HS-5 (cell line): ENCODE measurements at regions not wholly inside any gene's neighbourhood (a gene's known extent, or its start where the extent isn't known, plus 50 kb on each side); places are given as distances from the start of the nearest gene placed in this dataset.
"Not testable (repeated sequence)": the region's sequence is repeated elsewhere in the genome, so short reads cannot be mapped to it uniquely, and the experiment has no call there.

Experiments
- DNase-seq: peaks from one replicate; pipeline ENCODE4 v3.0.0-alpha.2; 2012; ENCODE audit warnings: low read depth

DNA sequence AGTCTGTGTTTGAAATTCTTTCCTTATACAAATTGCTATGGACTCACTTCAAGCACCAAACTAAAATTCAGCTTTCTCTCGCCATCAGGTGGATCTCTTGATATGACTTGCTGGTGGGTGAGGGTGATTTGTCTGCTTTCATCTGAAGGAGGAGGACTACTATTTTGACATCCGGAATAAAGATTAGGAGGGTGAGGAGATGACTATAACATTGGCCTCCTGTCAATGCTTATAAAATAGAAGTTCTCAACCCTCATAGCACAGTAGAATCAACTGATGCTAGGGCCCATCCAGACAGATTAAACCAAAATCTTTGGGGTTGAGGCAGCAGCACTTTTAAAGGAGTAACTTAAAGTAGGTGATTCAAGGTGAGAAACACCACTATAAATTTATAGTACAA lies 120.4 kb upstream of the DNAJC10 start:
- DNase-seq = no peak

DNA sequence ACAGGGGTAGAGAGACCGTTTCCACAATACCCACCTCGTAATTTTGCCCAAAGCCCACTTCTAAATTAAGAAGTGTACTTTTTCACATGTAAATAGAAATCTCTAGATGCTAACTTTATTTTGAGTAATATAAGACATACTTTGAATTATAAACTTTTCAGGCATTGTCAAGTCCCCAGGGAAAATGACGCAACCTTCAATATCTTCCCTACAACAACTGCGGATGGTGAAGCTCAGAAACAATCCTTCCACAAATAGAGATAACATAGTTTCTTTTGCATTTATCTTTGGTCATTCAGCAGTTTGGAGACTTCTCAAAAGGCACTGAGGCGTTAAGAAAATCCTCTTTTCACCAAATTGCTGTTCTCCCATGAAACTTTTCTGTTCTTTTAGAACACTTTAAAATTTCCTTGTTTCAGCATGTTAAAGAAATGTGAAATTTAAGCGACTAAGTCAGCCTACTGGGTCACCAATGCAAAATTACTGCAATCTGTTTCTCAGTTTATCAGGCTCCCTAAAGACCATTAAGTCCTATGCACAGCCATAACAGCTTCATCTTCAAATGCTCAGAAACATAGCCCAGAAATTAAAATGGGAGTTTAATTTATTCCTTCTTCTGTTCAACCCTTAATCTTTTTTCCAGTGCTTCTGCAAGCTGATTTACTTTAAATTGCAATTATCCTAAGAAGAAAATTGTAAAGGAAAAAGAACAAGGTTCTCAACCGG lies 118.3 kb upstream of the DNAJC10 start:
- DNase-seq = no peak

DNA sequence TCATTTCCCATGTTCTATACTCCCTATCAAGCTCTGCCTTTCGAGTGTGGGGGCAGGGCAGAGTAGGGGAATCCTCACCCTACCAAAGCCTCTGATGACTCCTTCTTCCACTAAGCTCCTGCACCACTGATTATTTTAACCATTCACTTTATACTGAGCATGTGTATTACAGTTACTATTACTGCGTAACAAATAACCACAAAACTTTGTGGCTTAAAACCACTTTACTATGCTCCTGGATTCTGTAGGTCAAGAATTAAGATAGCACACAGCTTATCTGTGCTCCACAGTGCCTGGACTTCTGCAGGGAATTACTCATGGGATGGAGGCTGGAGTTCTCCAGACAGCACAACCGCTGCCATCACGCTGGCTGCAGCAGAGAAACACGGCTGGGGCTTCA lies 117.4 kb upstream of the DNAJC10 start:
- DNase-seq = no peak

DNA sequence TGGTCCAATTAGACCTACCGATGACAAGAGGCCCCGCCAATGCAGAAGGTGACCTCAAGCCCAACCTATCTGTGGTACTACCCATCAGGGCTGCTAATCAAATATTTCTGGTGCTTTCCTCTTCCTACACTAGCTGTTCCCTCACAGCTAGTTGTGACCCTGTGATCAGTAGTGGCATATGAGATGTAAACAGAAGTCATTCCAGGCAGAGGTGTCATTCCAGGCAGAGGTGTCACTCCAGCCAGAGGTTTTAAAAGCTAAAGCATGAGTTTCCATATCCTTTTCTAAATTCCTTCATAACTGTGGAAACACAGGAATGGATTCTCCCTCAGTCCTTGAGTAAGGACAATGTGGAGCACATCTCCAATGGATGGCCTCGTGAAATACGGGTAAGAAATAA lies 110.9 kb upstream of the DNAJC10 start:
- no peak for DNase-seq

DNA sequence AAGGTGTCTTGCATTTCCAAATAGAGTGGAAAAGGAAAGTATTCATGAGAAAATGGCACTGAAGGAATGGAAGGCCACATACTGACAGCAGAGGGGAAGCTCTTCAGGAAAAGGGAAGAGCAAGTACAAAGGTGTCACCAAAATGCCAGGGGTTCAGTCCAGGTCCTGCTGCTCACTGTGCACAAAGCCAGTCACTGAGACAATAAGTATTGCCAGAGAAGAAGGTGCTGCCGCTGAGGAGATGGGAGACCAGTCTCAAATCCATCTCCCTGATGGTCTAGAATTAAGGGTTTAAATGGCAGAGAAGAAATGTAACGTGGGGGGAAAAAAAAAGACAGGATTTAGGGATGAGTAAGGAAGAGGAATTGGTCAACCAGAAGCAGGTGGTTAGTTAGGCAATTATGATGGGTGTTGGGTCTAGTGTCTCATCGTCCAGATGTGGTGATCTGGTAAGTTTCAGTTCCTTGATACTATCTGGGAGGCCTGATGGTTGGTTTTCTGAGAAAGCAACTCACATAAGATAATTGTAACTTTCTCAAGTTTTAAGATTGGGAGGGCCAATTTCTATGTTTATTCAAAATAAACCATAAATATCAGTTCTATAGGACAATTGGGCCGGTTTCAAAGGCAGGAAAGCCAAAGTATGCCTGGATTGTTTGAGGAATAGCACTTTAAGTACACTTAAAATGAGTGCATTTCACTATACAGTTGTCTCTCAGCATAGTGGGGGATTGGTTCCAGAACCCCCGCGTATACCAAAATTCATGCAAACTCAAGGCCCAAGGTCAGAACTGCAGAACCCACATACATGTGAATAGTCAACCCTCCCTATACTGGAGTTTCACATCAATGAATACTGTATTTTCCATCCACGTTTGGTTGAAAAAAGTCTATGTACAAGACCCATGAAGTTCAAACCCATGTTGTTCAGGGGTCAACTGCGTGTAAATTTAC lies 109.1 kb upstream of the DNAJC10 start:
- no peak for DNase-seq

DNA sequence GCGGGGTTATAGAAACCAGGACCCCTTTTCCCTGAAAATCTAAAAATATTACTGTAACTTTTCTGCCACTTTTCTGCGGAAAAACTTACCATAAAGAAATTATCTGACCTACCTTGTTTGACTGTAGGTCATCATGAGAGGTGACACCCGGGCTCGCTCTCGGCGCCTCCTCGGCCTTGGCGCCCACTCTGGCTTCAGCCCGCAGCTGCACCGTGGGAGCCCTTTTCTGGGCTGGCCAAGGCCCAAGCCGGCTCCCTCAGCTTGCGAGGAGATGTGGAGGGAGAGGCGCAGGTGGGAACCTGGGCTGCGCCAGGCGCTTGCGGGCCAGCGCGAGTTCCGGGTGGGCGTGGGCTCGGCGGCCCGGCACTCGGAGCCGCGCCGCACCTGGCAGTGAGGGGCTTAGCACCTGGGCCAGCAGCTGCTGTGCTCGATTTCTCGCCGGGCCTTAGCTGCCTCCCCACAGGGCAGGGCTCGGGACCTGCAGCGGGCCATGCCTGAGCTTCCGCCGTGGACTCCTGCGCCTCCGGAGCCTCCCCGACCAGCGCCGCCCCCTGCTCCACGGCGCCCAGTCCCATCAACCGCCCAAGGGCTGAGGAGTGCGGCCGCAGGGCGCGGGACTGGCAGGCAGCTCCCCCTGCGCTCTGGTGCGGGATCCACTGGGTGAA lies 107.7 kb upstream of the DNAJC10 start:
- no peak for DNase-seq

DNA sequence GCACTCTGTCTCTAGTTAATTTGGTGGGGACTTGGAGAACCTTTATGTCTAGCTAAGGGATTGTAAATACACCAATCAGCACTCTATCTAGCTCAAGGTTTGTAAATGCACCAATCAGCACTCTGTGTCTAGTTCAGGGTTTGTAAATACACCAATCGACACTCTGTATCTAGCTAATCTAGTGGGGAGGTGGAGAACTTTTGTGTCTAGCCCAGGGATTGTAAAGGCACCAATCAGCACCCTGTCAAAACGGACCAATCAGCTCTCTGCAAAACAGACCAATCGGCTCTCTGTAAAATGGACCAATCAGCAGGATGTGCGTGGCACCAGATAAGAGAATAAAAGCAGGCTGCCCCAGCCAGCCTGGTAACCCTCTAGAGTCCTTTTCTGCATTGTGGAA lies 107.1 kb upstream of the DNAJC10 start:
- not testable (repeated sequence) for DNase-seq

DNA sequence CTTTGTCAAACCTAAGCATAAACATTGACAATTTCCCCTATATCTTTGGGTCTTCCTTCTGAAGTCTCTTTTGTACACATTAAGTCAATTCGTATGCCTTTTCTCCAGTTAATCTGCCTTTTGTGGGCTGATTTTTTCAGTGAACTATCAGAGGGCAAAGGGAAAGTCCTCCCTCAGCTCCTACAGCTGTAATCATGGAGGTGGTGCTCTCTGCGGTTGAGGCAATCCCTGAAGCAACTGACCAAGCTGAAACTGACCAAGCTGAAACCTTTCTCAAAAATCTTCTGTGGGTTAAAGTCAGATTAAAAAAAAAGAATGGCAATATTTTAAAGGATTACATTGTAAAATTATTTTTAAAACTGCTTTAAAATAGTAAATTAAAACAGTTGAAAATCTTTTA lies 105.8 kb upstream of the DNAJC10 start:
- DNase-seq = no peak

DNA sequence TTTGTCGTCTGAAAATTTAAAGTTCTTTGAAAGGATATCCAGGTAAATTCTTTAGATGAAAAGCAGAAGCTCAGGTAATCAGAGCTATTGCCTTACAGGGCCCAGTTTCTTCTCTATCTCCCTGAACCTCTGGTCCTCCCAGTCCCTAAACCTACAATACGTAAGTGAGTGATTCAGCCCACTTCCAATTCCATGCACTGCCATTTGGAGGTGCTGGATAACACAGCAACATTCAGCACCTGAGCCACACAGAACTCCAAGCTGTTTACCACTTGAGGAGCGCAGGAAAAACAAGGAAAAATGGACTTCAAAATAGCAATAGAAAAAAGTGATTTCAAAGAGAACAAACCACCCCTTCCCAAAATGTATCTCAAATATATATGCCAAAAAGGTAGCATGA lies 105.0 kb upstream of the DNAJC10 start:
- no peak for DNase-seq

DNA sequence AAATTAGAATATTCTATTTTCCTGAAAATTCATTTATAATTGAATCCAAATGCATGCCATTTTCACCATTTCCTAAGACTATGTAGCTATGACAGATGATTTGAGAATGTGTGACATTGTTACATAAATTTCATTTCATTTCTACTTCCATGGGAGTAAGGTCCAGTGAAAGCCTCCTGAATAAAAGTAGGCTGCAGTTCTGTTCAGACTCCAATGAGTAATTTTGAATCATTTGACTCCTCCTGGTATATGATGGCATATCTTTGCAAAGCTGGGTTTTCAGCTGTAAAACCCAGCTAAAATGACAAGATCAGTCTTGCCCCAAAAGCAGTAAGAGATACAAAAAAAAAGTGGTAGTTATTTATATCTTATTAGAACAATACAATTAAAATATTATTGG lies 101.0 kb upstream of the DNAJC10 start:
- DNase-seq = peak; percentile 53

DNA sequence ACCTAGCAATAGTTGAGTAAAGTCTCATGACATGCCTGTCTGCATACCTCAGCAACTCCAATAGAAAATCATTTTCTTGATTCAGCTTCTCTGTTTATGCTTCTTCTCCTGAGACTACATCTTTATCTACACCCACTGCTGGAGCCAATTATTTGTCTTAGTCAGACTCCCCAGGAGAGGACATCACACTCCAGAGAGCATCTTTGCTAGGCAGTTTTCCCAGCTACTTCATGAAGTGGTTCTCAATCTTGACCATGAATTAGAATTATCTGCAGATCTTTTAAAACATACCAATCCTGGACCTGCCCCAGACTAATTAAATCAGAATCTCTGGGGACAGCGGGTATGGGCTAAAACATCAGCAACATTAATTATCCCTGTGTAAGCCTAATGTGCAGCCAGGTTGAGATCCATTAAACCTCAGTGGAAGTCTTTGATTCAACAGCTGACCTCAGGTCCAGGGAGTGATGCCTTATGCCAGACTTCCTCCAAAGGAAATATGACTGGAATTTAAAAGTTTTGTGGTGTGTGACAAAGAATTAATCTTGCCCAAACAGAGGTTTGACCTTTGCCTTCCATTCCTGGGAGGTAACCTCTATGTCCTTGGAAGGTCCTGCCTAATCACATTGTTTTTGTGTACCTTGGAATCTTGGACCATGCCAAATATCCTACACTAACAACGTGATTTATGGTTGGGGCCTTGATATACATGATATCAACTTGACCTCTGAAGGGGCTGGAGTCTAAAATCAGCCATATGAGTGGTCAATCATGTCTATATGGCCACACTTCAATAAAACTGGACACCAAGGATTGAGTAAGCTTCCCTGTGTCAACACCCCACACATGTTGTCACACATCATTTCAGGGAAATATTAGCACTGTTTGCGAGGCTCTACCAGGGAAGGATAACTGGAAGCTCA lies 99.3 kb upstream of the DNAJC10 start:
- DNase-seq = peak; percentile 50

DNA sequence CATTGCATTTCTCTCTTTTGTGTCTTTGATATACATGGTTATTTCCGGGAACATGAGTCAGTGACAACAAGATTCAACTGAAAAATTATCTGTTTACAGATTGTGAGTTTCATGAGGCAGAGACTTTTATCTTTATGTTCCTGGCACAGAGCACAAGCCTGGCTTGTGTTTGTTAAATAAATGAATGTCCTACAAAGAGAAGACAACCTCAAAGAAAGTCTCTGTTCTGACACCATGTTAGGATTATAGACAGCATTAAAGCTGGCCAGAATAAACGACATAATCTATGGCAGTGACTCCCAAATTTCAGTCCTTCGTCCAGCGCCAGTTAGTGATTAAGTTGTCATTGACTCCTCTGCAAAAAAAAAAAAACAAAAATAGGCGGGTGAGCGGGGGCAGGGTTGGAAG lies 97.4 kb upstream of the DNAJC10 start:
- DNase-seq = no peak

DNA sequence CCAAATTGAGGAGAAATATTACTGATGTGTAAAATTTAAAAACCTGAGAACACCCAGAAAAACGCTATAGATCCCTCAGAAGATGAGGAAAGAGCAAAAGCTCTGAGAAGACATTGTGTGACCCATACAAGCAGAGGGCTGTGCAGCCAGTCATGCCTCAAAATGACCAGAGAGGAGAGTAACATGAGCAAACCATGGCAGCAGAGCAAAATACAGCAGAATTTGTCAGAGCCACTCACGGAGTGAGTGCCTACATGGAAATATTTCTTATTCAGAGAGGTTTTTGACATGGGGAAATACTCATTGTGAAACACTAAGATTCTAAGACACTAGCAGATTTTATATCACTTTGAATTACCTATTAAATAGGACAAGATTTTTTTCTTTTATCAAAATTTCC lies 96.8 kb upstream of the DNAJC10 start:
- no peak for DNase-seq

DNA sequence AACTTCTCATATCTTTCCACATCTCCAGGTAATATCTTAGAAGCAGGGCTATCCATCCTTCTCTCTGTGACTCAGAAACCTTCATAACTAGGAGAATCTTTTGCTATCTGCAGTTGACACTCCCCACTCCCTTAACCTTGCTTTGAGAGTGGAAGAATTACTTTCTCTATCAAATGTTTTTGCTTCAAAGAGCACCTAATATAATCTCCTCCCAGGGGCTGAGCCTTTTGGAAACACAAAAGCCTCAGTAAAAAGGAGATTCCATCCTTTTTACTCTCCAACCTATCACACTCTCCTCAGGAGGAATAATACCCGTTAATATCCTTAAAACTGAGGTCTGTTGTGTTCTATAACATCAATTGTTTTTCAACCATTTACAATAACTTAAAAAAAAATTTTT lies 94.9 kb upstream of the DNAJC10 start:
- DNase-seq = no peak

DNA sequence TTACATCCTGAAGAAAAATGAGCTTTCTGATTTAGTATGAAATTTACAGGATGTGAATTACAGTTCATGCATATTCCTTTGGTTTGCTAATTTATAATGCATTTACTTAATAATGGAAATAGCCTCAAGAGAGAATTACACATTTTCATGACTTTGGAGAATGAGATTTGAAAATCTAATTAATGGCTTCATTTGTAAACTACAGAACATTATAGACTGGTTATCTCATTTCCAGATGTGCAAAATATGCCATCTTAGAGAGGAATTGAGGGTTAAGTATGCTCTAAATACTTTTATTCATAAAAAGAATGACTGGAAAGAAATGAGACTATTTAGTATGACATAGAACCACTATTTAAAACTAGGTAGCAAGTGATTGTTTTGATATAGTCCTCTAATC lies 94.2 kb upstream of the DNAJC10 start:
- no peak for DNase-seq

DNA sequence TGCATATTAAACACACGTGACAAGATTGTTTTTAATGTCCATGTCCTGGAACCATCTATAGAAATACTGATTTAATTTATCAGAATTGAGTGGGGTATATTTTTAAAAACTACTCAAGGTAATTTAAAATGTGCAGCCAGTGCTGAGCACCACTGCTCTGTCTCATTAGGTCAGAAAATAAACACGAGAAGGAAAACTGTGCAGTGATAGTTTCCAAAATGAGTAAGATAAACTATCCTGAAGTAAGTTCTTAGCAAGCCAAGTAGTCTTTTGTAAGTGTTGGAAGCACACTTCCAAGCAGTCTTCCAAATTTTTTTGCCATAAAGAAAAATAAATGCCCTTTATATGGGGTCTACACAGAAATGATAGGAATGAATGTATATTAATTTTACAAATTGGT lies 93.8 kb upstream of the DNAJC10 start:
- no peak for DNase-seq

DNA sequence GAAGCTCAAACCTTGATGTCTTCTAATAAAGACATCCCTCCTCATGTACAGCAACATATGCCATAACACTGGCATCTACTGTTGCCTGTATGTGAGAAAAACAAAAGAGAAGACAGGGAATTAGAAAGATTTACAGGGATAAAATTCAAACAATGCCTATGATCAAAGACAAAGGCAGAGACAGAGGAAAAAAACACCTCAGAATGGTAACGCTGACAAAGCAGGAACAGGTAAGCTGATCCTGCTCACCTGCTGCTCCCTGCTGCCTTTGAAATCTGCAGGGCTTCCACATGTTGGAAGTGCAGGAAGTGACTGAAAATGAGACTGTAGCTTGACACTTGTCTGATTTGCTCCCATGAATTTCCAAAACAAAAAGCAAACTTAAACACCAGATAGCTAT lies 90.2 kb upstream of the DNAJC10 start:
- no peak for DNase-seq

DNA sequence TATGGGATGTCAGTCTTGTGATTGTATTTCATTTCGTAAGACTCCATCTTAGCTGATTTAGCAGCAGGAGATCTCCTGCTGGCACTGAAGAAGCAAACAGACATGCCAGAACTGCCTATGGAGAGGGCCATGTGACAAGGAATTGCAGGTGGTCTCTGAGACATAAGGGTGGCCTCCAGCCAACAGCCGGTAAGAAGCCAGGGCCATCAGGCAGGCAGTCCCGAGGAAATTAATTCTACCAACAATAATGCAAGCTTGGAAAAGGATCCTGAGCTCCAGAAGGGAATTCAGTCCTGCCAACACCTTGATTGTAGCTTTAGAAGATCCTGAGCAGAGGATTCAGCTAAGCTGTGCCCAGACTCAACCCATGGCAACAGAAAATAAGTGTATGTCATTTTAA lies 87.1 kb upstream of the DNAJC10 start:
- DNase-seq = no peak

DNA sequence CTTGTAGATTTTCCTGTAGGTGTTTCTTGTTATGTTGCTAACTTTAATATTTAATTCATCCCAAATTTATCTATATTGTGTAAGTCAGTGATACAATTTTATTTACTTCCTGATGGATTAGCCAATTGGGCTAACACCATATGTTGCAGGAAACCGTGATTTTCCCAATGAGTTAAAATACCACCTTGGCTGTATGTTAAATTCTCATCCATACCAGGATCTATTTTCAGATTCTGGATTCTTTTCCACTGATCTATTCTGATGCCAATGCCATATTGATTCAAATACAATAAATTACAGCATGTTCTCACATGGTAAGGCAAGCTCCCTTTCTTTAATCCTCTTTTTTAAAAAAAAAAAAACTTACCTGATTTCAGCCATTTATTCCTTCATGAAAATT lies 85.8 kb upstream of the DNAJC10 start:
- DNase-seq = no peak

DNA sequence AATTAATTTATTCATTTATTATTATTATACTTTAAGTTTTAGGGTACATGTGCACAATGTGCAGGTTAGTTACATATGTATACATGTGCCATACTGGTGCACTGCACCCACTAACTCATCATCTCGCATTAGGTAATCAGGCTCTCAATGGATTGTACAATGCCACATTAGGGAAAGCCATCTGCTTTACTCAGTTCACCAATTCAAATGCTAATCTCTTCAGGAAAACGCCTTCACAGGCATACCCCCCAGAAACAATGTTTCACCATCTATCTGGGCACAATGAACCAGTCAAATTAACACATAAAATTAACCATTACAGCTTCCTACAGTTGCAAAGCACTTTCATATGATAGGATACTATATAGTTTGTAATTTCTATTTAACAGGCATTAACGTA lies 84.8 kb upstream of the DNAJC10 start:
- no peak for DNase-seq

DNA sequence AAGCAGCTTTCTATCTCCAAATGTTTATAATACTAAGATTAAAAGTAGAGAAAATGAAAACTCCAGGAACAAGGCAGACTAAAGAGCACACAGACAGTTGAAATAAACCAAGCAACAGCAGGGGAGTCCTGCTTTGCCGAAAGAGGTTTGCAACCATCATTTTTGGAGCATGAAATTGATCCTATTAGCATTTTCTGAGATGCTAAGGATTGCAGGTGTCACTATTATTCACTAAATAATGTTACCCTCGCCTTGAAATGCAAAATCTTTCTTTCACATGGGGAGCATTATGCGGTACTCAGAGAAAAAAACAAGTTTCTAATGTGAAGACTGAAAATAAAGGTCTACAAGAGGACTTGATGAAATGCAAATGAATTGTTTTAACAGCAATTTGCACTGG lies 81.7 kb upstream of the DNAJC10 start:
- no peak for DNase-seq

DNA sequence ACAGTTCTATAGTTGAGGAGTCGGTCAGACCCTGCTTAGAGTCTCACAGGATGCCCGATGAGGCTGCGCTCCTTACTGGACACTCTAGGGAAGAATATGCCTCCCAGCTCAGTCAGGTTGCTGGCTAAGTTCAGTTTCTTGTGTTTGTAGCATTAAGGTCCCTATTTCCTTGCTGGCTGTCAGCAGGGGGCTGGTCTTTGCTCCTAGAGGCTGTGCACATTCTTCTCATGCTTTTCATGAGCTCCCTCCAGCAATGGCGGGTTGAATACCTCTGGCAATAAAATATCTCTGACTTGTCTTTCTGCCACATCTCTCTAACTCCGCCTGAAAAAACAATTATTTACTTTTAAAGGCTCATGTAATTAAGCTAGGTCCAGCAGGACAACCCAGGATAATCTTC lies 79.4 kb upstream of the DNAJC10 start:
- DNase-seq = no peak
